Liver (tissue), 8 donors: ENCODE measurements at regions not wholly inside any gene's neighbourhood (a gene's known extent, or its start where the extent isn't known, plus 50 kb on each side); places are given as distances from the start of the nearest gene placed in this dataset.

Experiments
- DNase-seq: peaks from one replicate; pipeline ENCODE4 v3.0.0-alpha.2; 2017; ENCODE audit warnings: low spot score
- H3K27ac ChIP-seq, 2 donors: one replicate each; pipeline ENCODE4 v1.7.0; 2013; ENCODE audit warnings: inconsistent platforms in 2 of 2, low read length in 2 of 2, control low read depth in 1 of 2, low read depth in 1 of 2, mild to moderate bottlenecking in 1 of 2
- H3K27me3 ChIP-seq, 4 donors: one replicate each; pipeline versions ENCODE4 v1.6.1 to v1.7.0; 2013; ENCODE audit warnings: low read length in 3 of 4, inconsistent platforms in 1 of 4, mild to moderate bottlenecking in 1 of 4, moderate library complexity in 1 of 4; ENCODE audit not compliant: control insufficient read depth in 4 of 4, insufficient read depth in 4 of 4
- H3K36me3 ChIP-seq, 4 donors: one replicate each; pipeline versions ENCODE4 v1.6.1 to v1.7.0; 2013; ENCODE audit warnings: low read length in 3 of 4, mild to moderate bottlenecking in 3 of 4, low read depth in 1 of 4, moderate library complexity in 1 of 4; ENCODE audit not compliant: control insufficient read depth in 4 of 4, insufficient read depth in 3 of 4
- H3K4me1 ChIP-seq, 4 donors: one replicate each; pipeline versions ENCODE4 v1.6.1 to v1.7.0; 2013; ENCODE audit warnings: low read length in 3 of 4, mild to moderate bottlenecking in 3 of 4, moderate library complexity in 1 of 4; ENCODE audit not compliant: control insufficient read depth in 4 of 4, insufficient read depth in 4 of 4
- H3K4me3 ChIP-seq, 3 donors: one replicate each; pipeline versions ENCODE4 v1.6.1 to v1.7.0; 2013; ENCODE audit warnings: low read length in 3 of 3, control low read depth in 1 of 3, low read depth in 1 of 3, mild to moderate bottlenecking in 1 of 3
- H3K9ac ChIP-seq, 2 donors: one replicate each; pipeline ENCODE4 v1.7.0; 2013; ENCODE audit warnings: low read length in 2 of 2, mild to moderate bottlenecking in 2 of 2, moderate library complexity in 2 of 2, control low read depth in 1 of 2, low read depth in 1 of 2
- H3K9me3 ChIP-seq, 4 donors: one replicate each; pipeline versions ENCODE4 v1.6.1 to v1.7.0; 2013; ENCODE audit warnings: low read length in 3 of 4; ENCODE audit not compliant: control insufficient read depth in 4 of 4
- EGR1 ChIP-seq, 2 donors: IDR thresholded peaks; 2 replicates each; pipeline ENCODE4 v1.6.1; 2016 to 2018; ENCODE audit warnings: antibody characterized with exemption in 2 of 2, low read depth in 2 of 2
- FOXA1 ChIP-seq: IDR thresholded peaks from 2 replicates; pipeline ENCODE4 v1.6.1; 2016; ENCODE audit warnings: antibody characterized with exemption
- FOXA2 ChIP-seq: IDR thresholded peaks from 2 replicates; pipeline ENCODE4 v1.6.1; 2016; ENCODE audit warnings: antibody characterized with exemption
- GABPA ChIP-seq, 2 donors: IDR thresholded peaks in 1 of 2; conservative IDR thresholded peaks in 1 of 2; 2 replicates each; pipeline ENCODE4 v1.6.1; 2016; ENCODE audit warnings: antibody characterized with exemption in 2 of 2, mild to moderate bottlenecking in 1 of 2, moderate library complexity in 1 of 2
- HNF4A ChIP-seq, 2 donors: conservative IDR thresholded peaks; 2 replicates each; pipeline ENCODE4 v1.6.1; 2016; ENCODE audit warnings: antibody characterized with exemption in 2 of 2, mild to moderate bottlenecking in 2 of 2
- HNF4G ChIP-seq: IDR thresholded peaks from 2 replicates; pipeline ENCODE4 v1.6.1; 2016; ENCODE audit warnings: antibody characterized with exemption
- JUND ChIP-seq, 2 donors: IDR thresholded peaks; 2 replicates each; pipeline ENCODE4 v1.6.1; 2016; ENCODE audit warnings: antibody characterized with exemption in 2 of 2
- NR2F2 ChIP-seq: IDR thresholded peaks from 2 replicates; pipeline ENCODE4 v1.6.1; 2016; ENCODE audit warnings: antibody characterized with exemption
- RAD21 ChIP-seq, 2 donors: IDR thresholded peaks; 2 replicates each; pipeline ENCODE4 v1.6.1; 2016; ENCODE audit warnings: antibody characterized with exemption in 2 of 2, mild to moderate bottlenecking in 2 of 2
- RXRA ChIP-seq, 2 donors: IDR thresholded peaks; 2 replicates each; pipeline ENCODE4 v1.6.1; 2017 to 2018; ENCODE audit warnings: antibody characterized with exemption in 2 of 2, mild to moderate bottlenecking in 1 of 2
- SP1 ChIP-seq: IDR thresholded peaks from 2 replicates; pipeline ENCODE4 v1.6.1; 2018; ENCODE audit warnings: antibody characterized with exemption, mild to moderate bottlenecking
- TAF1 ChIP-seq: conservative IDR thresholded peaks from 2 replicates; pipeline ENCODE4 v1.6.1; 2016; ENCODE audit warnings: antibody characterized with exemption, mild to moderate bottlenecking
- YY1 ChIP-seq: IDR thresholded peaks from 2 replicates; pipeline ENCODE4 v1.6.1; 2016; ENCODE audit warnings: antibody characterized with exemption, mild to moderate bottlenecking
- WGBS: extraction: QIAGEN DNeasy Blood & Tissue Kit; methylation state at CpG from one replicate; pipeline ENCODE4 v1.1.7; 2013; 5-methylcytosine and 5-hydroxymethylcytosine counted together
- TF ChIP-seq, protein P1 (sequence below): fragments of 150-350 bp; IDR thresholded peaks from 2 replicates; pipeline ENCODE4 v1.5.1; 2017; ENCODE audit warnings: improper control_type of control experiment, low read depth, low read length; ENCODE audit not compliant: missing input control
- TF ChIP-seq, protein P2 (sequence below): IDR thresholded peaks from 2 replicates; pipeline ENCODE4 v1.6.1; 2016; ENCODE audit warnings: antibody characterized with exemption
- TF ChIP-seq, protein P3 (sequence below): IDR thresholded peaks from 2 replicates; pipeline ENCODE4 v1.6.1; 2016; ENCODE audit warnings: antibody characterized with exemption
- TF ChIP-seq, protein P4 (sequence below): IDR thresholded peaks from 2 replicates; pipeline ENCODE4 v1.6.1; 2016; ENCODE audit warnings: antibody characterized with exemption, mild to moderate bottlenecking
- TF ChIP-seq, protein P5 (sequence below): IDR thresholded peaks from 2 replicates; pipeline ENCODE4 v1.6.1; 2016; ENCODE audit warnings: antibody characterized with exemption
- donor health status: healthy.
- donor health status: healthy.
- donor health status: healthy.
- donor health status: healthy.
- donor health status: healthy.

DNA sequence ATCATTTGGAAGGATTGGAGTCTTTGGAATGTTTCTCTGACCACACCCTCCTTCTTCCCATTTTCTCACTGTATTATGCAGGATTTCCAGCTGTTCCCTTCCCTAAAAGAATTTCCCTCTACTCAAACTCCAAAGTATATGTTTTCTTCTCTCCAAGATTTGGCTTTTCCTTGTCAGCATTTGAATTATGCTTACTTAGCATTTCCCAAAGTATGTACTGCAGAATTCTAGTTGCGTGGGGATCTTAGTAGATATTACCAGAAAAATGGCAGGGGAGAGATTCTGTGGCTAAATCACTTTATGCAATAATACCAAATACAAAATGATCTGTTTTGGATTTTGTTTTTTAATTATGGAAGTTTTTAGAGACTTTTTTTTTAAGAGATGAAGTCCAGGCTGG lies 142.3 kb downstream of the OR4C45 start:
- Histone ChIP-seq H3K4me3 (no peak overlapping the region), H3K4me1 (no peaks in the 10 kb centered on the region), H3K27ac (no peak overlapping the region), H3K27me3 (no peaks in the 10 kb centered on the region), H3K36me3 (no peaks in the 10 kb centered on the region), H3K9ac (no peak overlapping the region), H3K9me3 (no peaks in the 10 kb centered on the region)
- TF ChIP-seq HNF4G (no peak), SP1 (no peak), TAF1 (no peak), FOXA1 (no peak), GABPA (IDR thresholded peaks at IDR 0.05 in 1 of 2, conservative IDR thresholded peaks at IDR 0.05 in 1 of 2) (no peak), NR2F2 (no peak), RAD21 (IDR thresholded peaks at IDR 0.05) (no peak), RXRA (IDR thresholded peaks at IDR 0.05) (no peak), EGR1 (IDR thresholded peaks at IDR 0.05; ENCODE audit: low read depth in 2 of 2) (no peak), JUND (IDR thresholded peaks at IDR 0.05) (no peak), YY1 (no peak), HNF4A (conservative IDR thresholded peaks at IDR 0.05) (no peak), FOXA2 (no peak)
- TF ChIP-seq, protein P1, sequence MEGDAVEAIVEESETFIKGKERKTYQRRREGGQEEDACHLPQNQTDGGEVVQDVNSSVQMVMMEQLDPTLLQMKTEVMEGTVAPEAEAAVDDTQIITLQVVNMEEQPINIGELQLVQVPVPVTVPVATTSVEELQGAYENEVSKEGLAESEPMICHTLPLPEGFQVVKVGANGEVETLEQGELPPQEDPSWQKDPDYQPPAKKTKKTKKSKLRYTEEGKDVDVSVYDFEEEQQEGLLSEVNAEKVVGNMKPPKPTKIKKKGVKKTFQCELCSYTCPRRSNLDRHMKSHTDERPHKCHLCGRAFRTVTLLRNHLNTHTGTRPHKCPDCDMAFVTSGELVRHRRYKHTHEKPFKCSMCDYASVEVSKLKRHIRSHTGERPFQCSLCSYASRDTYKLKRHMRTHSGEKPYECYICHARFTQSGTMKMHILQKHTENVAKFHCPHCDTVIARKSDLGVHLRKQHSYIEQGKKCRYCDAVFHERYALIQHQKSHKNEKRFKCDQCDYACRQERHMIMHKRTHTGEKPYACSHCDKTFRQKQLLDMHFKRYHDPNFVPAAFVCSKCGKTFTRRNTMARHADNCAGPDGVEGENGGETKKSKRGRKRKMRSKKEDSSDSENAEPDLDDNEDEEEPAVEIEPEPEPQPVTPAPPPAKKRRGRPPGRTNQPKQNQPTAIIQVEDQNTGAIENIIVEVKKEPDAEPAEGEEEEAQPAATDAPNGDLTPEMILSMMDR: no peak
- TF ChIP-seq, protein P2, sequence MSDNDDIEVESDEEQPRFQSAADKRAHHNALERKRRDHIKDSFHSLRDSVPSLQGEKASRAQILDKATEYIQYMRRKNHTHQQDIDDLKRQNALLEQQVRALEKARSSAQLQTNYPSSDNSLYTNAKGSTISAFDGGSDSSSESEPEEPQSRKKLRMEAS: no peak
- TF ChIP-seq, protein P3, sequence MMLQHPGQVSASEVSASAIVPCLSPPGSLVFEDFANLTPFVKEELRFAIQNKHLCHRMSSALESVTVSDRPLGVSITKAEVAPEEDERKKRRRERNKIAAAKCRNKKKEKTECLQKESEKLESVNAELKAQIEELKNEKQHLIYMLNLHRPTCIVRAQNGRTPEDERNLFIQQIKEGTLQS: no peak
- TF ChIP-seq, protein P4, sequence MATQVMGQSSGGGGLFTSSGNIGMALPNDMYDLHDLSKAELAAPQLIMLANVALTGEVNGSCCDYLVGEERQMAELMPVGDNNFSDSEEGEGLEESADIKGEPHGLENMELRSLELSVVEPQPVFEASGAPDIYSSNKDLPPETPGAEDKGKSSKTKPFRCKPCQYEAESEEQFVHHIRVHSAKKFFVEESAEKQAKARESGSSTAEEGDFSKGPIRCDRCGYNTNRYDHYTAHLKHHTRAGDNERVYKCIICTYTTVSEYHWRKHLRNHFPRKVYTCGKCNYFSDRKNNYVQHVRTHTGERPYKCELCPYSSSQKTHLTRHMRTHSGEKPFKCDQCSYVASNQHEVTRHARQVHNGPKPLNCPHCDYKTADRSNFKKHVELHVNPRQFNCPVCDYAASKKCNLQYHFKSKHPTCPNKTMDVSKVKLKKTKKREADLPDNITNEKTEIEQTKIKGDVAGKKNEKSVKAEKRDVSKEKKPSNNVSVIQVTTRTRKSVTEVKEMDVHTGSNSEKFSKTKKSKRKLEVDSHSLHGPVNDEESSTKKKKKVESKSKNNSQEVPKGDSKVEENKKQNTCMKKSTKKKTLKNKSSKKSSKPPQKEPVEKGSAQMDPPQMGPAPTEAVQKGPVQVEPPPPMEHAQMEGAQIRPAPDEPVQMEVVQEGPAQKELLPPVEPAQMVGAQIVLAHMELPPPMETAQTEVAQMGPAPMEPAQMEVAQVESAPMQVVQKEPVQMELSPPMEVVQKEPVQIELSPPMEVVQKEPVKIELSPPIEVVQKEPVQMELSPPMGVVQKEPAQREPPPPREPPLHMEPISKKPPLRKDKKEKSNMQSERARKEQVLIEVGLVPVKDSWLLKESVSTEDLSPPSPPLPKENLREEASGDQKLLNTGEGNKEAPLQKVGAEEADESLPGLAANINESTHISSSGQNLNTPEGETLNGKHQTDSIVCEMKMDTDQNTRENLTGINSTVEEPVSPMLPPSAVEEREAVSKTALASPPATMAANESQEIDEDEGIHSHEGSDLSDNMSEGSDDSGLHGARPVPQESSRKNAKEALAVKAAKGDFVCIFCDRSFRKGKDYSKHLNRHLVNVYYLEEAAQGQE: no peak
- TF ChIP-seq, protein P5, sequence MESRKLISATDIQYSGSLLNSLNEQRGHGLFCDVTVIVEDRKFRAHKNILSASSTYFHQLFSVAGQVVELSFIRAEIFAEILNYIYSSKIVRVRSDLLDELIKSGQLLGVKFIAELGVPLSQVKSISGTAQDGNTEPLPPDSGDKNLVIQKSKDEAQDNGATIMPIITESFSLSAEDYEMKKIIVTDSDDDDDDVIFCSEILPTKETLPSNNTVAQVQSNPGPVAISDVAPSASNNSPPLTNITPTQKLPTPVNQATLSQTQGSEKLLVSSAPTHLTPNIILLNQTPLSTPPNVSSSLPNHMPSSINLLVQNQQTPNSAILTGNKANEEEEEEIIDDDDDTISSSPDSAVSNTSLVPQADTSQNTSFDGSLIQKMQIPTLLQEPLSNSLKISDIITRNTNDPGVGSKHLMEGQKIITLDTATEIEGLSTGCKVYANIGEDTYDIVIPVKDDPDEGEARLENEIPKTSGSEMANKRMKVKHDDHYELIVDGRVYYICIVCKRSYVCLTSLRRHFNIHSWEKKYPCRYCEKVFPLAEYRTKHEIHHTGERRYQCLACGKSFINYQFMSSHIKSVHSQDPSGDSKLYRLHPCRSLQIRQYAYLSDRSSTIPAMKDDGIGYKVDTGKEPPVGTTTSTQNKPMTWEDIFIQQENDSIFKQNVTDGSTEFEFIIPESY: no peak
- 88% methylated on average over 1 of the region's 1 CpG for WGBS
- no peak for DNase-seq

DNA sequence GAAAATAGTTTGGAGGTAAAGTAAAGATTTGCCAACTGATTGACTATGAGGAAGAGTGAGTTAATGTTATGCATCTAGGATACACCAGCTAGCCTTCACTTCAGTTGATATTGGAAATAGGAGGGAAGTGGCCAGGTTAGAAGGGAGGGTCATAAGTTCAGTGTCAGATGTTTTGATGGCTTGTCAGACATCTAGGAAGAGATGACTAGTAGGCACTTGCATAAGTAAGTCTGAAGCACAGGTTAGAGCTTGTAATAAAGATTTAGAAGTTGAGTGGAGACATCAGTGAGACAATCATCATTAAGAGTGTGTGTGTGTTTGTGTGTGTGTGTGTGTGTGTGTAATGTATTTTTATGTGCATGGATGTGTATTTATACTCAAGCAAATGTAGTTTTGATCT lies 146.1 kb downstream of the OR4C45 start:
- Histone ChIP-seq H3K9ac (no peak overlapping the region), H3K4me3 (no peak overlapping the region), H3K27ac (no peak overlapping the region), H3K27me3 (no peaks in the 10 kb centered on the region), H3K9me3 (no peaks in the 10 kb centered on the region), H3K36me3 (no peaks in the 10 kb centered on the region), H3K4me1 (no peaks in the 10 kb centered on the region)
- DNase-seq: no peak
- TF ChIP-seq, protein P3: no peak
- TF ChIP-seq RAD21 (IDR thresholded peaks at IDR 0.05): no peak
- no peak for TF ChIP-seq SP1
- no peak for TF ChIP-seq RXRA (IDR thresholded peaks at IDR 0.05)
- no peak for TF ChIP-seq HNF4A (conservative IDR thresholded peaks at IDR 0.05)
- no peak for TF ChIP-seq YY1
- TF ChIP-seq FOXA2: no peak
- no peak for TF ChIP-seq TAF1
- TF ChIP-seq, protein P1: no peak
- no peak for TF ChIP-seq EGR1 (IDR thresholded peaks at IDR 0.05; ENCODE audit: low read depth in 2 of 2)
- no peak for TF ChIP-seq FOXA1
- TF ChIP-seq GABPA (IDR thresholded peaks at IDR 0.05 in 1 of 2, conservative IDR thresholded peaks at IDR 0.05 in 1 of 2): no peak
